ENCODE measurements at regions not wholly inside any gene's neighbourhood (a gene's known extent, or its start where the extent isn't known, plus 50 kb on each side); places are given as distances from the start of the nearest gene placed in this dataset.

DNA sequence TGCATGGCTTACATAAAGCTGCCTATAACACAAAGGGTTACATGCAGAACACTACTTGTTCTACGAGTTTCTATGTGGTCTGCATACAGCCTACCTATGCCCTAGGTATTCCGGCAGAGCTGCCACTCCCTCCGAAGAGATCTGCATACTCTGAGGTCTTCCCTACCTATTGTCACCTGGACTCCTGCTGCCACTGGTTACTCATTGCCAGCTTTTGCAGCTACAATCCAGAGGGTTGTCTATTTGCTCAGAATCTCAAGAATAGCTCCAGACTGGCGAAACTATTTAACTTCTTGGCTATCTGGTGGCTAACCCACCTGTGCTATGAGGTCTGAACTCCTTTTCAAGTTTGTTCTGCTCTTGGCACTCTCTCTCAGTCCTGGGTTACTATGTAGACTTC is 323.3 kb downstream of the BMP2 start:
- ATAC-seq (no peak), FAIRE-seq (no peak), DNase-seq (ENCODE audit: low spot score) (no peak)
- Histone ChIP-seq H3K36me3 (replicated peaks in 1 of 2; ENCODE audit: control insufficient read depth in 1 of 2, insufficient read depth in 2 of 2, low read length in 2 of 2) (no peaks in the 10 kb centered on the region), H3K4me3 (replicated peaks in 1 of 3; ENCODE audit: insufficient read depth in 1 of 3, low read depth in 2 of 3, low read length in 3 of 3) (no peak overlapping the region), H3K27me3 (ENCODE audit: control insufficient read depth in 1 of 2, insufficient read depth in 2 of 2, low read length in 2 of 2) (no peaks in the 10 kb centered on the region), H4K20me1 (ENCODE audit: insufficient read depth, low read length) (no peaks in the 10 kb centered on the region), H3K27ac (ENCODE audit: extremely low read length, insufficient read depth, low read length) (no peak overlapping the region), H3K79me2 (ENCODE audit: insufficient read depth, low read length) (no peaks in the 10 kb centered on the region), H3K4me2 (ENCODE audit: low read depth, low read length) (no peak overlapping the region), H3K9me3 (ENCODE audit: low read length) (peaks cover 20% of the 10 kb centered on the region; the same call in 1 of the 2 replicates), H2AFZ (ENCODE audit: low read length) (no peak overlapping the region), H3K4me1 (ENCODE audit: insufficient read depth, low read length) (no peaks in the 10 kb centered on the region), H3K9ac (ENCODE audit: insufficient read depth, low read depth, low read length) (no peak overlapping the region)
- TF ChIP-seq ATAD3A (CRISPR knock-in tag; IDR thresholded peaks at IDR 0.05): no peak
- TF ChIP-seq, protein P1, sequence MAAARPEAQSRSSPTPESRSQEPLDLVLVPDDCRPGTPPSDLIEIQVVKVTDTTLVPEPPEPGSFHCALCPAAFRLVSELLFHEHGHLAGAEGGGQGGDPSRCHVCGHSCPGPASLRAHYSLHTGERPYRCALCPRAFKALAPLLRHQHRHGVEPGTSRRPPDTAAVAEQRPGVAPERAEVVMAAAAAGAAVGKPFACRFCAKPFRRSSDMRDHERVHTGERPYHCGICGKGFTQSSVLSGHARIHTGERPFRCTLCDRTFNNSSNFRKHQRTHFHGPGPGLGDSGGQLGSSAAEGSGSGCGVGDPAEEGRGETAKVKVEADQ (CRISPR knock-in tag; IDR thresholded peaks at IDR 0.05; ENCODE audit: borderline replicate concordance): no peak
- TF ChIP-seq, protein P2, sequence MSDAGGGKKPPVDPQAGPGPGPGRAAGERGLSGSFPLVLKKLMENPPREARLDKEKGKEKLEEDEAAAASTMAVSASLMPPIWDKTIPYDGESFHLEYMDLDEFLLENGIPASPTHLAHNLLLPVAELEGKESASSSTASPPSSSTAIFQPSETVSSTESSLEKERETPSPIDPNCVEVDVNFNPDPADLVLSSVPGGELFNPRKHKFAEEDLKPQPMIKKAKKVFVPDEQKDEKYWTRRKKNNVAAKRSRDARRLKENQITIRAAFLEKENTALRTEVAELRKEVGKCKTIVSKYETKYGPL (CRISPR knock-in tag; IDR thresholded peaks at IDR 0.05): no peak
- TF ChIP-seq ZNF572 (CRISPR knock-in tag; IDR thresholded peaks at IDR 0.05): no peak
- TF ChIP-seq SIN3A (IDR thresholded peaks at IDR 0.05; ENCODE audit: borderline replicate concordance, low read depth, low read length): no peak
- no peak for TF ChIP-seq SPEN (CRISPR knock-in tag; IDR thresholded peaks at IDR 0.05; ENCODE audit: low read depth)
- TF ChIP-seq, protein P3, sequence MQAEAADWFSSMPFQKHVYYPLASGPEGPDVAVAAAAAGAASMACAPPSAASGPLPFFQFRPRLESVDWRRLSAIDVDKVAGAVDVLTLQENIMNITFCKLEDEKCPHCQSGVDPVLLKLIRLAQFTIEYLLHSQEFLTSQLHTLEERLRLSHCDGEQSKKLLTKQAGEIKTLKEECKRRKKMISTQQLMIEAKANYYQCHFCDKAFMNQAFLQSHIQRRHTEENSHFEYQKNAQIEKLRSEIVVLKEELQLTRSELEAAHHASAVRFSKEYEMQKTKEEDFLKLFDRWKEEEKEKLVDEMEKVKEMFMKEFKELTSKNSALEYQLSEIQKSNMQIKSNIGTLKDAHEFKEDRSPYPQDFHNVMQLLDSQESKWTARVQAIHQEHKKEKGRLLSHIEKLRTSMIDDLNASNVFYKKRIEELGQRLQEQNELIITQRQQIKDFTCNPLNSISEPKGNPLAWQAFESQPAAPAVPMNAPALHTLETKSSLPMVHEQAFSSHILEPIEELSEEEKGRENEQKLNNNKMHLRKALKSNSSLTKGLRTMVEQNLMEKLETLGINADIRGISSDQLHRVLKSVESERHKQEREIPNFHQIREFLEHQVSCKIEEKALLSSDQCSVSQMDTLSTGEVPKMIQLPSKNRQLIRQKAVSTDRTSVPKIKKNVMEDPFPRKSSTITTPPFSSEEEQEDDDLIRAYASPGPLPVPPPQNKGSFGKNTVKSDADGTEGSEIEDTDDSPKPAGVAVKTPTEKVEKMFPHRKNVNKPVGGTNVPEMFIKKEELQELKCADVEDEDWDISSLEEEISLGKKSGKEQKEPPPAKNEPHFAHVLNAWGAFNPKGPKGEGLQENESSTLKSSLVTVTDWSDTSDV (CRISPR knock-in tag; IDR thresholded peaks at IDR 0.05): no peak
- no peak for TF ChIP-seq PHF5A (CRISPR knock-in tag; IDR thresholded peaks at IDR 0.05; ENCODE audit: low read depth, unreplicated experiment)
- no peak for TF ChIP-seq MTA1 (CRISPR knock-in tag; IDR thresholded peaks at IDR 0.05; ENCODE audit: borderline replicate concordance)
- TF ChIP-seq RFX1 (IDR thresholded peaks at IDR 0.05): no peak
- TF ChIP-seq ZNF761 (CRISPR knock-in tag; conservative IDR thresholded peaks at IDR 0.05): no peak
- no peak for TF ChIP-seq AGO2 (optimal IDR thresholded peaks at IDR 0.05; ENCODE audit: low read depth, low read length)
- TF ChIP-seq, protein P4, sequence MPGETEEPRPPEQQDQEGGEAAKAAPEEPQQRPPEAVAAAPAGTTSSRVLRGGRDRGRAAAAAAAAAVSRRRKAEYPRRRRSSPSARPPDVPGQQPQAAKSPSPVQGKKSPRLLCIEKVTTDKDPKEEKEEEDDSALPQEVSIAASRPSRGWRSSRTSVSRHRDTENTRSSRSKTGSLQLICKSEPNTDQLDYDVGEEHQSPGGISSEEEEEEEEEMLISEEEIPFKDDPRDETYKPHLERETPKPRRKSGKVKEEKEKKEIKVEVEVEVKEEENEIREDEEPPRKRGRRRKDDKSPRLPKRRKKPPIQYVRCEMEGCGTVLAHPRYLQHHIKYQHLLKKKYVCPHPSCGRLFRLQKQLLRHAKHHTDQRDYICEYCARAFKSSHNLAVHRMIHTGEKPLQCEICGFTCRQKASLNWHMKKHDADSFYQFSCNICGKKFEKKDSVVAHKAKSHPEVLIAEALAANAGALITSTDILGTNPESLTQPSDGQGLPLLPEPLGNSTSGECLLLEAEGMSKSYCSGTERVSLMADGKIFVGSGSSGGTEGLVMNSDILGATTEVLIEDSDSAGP (CRISPR knock-in tag; IDR thresholded peaks at IDR 0.05; ENCODE audit: borderline replicate concordance): no peak
- no peak for TF ChIP-seq ZNF607 (CRISPR knock-in tag; IDR thresholded peaks at IDR 0.05; ENCODE audit: borderline replicate concordance)
- TF ChIP-seq FOXK2 (IDR thresholded peaks at IDR 0.05): no peak
- TF ChIP-seq ASH2L (IDR thresholded peaks at IDR 0.05; ENCODE audit: insufficient read length, low read depth, low read length): no peak
- ChIA-PET POLR2A (no interaction called here), CTCF (ENCODE audit: low intra/inter-chr PET ratio, low total read pairs) (no interaction called here)
- no TSS peak for BruUV-seq (replicated peaks)
- WGBS (ENCODE audit: low lambda C conversion rate): 1% methylated on average over 4 of the region's 4 CpGs
- in situ Hi-C loops (cut with HindIII; ENCODE audit: extremely low pct_ligation_motif_present, low pct_unique_long_range_greater_than_20kb): no loop called here
- intact Hi-C loops (cut with micrococcal nuclease; ENCODE audit: unreplicated experiment): loop anchor here (10.0 kb wide), 1 partner anchor 946 kb away; no protein-coding TSS in a partner anchor
